HG03342 (cell line): ENCODE measurements at regions not wholly inside any gene's neighbourhood (a gene's known extent, or its start where the extent isn't known, plus 50 kb on each side); places are given as distances from the start of the nearest gene placed in this dataset.

Source experiments
- ATAC-seq: cut with Tn5 transposase; IDR thresholded peaks from one replicate; pipeline ENCODE4 v1.9.1; 2021; ENCODE audit warnings: mild to moderate bottlenecking, moderate library complexity; ENCODE audit not compliant: unreplicated experiment

DNA sequence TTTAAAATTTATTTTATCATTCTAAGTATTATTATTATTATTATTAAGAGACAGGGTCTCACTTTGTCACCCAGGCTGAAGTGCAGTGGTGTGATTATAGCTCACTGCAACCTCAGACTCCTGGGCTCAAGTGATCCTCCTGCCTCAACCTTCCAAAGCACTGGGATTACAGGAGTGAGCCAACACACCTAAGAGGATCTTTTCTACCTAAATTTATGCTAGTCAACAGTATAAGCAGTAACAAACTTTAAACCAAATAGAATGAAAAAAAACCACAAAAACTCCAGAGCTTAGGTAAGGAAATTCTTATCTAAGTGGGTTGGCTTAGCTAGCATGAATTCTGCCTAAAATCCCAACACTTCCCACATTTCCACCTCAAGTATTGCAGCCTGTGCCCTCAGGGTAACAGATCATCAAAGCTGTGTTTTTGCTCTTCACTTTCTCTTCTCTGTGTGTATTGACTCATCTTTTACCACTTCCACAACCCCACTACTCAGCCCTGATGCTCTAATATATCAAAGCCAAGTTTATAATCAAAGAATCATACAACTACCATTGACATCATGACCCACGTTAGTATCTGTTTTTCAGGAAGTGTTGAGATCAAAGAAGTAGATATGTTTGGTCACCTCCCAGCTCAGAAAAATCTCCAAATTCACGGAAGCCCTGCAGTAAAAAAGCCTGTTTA is 93.7 kb upstream of the SPON1 start:
- no peak for ATAC-seq

DNA sequence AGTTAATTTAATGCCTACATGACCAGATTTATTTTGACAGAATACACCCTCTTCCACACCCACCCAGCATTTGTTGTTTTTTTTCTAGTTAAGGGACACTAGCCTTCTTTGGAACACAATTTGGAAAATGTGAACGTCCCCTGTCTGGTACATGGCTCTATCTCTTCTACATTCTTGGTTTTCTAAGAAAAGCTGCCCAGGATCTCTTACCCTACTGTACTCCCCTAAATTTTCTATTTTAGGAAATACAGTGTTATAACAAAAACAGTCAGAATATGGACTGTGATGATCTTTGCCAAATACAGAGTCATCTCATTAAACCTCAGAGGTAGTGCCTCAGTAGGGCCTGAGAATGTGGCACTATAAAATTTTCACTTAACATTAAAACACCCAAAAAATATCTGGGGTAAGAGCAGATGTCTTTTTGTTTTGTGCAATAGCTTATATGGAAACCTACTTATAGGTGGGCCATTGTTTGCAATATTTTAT is 93.1 kb upstream of the SPON1 start:
- ATAC-seq = no peak

- ATAC-seq = no peak
These were observed 87.9 kb upstream of the SPON1 start for GRCh38 chr11:13874597-13874996.

DNA sequence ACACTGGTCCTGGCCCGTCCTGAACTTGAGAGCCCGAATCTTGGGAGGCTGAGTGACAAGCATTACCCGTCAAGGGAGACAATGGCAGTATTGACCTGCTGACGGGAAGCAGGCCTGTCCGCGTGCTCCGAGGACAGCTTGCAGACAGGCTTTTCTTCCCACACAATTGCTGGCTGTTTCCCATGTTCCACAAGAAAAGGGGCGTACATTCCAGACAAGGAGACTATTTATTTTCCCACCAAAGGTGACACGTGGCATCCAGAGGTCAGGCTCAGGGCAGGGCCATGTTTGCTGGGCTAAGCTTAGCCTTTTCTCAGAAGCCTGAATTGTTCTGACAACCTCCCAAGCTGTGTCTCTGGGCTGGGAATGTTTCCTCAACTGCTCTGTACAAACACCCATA is 86.9 kb upstream of the SPON1 start:
- no peak for ATAC-seq

- no peak for ATAC-seq
These were observed 86.1 kb upstream of the SPON1 start for GRCh38 chr11:13876423-13876822.

DNA sequence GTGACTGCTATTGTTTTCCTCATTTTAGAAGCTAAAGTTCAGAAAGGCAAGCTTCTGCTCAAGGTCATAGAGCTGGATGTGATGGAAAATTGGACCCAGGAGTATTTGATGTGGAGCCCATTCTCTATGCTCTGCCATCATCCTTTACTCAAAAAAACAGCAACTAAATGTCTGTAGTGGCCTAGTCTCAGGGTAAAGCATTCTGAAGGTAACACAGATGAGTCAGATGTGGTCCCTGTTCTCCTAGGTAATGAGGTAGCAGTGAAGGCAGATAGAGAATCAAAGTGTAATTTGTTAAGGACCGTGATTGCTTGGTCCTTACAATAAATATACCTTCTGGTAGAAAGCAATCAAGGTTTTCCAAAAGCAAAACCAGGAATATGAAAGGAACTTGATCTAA is 84.4 kb upstream of the SPON1 start:
- no peak for ATAC-seq

DNA sequence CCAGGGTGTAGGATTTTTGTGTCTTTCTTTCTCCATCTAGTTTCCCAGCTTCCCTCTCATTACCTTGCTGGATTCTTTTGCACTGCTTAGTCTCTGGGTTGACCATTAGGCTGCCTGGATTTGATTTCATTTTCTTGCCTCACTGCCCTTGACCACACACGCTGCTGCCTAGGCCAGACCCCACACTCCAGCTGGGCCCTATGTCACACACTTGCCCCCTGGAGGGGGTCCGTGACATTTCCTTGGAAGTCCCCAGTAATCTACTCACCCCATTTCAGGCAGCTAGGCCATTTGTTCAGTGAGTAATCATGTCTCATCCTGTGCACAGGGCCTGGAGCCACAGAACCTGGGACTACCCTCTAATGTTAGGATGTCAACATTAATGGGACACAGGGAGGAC is 81.9 kb upstream of the SPON1 start:
- ATAC-seq = no peak

DNA sequence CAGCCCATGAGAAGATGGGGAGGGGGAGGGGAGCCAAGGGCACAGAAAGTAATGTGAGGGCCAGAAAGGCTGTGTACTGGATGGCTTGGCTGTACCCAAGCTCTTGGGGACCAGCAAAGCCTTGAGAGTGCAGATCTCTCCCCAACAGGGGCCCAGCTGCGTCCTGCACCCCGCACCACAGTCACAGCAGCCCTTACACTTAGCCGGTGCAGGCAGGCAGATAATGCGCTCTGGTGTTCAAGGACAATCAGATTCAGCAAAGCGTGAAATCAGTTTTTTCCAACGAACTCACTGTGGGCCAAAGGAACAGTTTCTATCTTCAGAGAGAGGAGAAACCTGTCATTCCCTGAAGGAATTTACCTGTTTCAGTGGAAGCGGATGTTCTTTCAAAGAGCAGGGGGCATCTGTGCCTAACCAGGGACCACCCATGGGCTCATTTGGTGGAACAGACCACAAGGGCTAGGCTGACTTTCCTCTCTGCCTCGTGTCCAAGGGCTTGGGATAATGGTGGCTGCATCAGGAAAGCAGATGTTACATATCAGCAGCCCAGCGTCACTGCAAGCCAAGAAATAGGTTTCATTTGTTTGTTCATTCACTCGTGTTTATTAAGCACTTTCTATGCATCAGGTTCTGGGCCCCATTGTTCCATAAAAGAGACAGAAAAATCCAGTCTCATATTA is 81.2 kb upstream of the SPON1 start:
- ATAC-seq = no peak

DNA sequence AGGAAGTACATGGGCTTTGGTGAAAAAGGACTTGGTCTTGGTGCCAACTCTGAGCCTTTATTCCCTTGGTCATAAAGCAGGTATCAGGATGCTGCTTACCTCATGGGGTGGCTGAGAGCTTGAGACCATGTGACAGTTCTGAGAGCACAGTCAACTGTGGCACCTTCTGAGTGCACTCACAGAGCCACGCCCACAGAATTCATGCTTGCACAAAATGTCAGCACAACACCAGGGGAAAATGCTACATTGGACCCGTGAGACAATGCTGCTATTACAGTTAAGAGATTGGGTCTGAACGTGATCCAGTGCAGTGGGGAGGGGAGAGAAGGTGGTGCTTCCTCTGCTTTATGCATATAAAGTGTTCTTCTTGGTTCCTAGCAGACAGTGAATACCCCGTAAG is 79.5 kb upstream of the SPON1 start:
- ATAC-seq = peak; percentile 78

GRCh38 chr11:13883589-13883988 is 78.9 kb upstream of the SPON1 start:
- no peak for ATAC-seq

- ATAC-seq = no peak
These were observed 78.2 kb upstream of the SPON1 start for GRCh38 chr11:13884158-13884799.

GRCh38 chr11:13885083-13885482 is 77.4 kb upstream of the SPON1 start:
- ATAC-seq = no peak

- ATAC-seq = no peak
These were observed 72.8 kb upstream of the SPON1 start for GRCh38 chr11:13889552-13890249.

DNA sequence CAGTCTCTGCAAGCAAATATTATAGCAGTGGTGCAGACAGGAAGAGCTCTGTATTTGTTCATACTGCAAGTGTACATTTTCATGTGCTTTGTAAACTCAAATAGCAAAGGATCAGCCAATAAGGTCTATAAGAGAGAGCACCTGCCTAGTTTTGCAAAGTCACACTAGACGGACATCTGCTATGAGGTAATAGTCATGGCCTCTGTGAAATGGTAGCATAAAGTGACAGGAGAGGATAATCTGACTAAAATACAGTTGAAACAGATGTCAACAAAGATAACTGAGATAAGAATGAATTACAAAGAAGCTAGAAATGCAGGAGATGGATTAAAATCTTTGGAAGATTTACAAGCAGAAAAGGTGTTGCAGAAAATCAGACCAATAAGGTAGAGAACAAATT is 70.6 kb upstream of the SPON1 start:
- no peak for ATAC-seq

GRCh38 chr11:13896175-13896980 is 66.1 kb upstream of the SPON1 start:
- no peak for ATAC-seq

GRCh38 chr11:13896981-13897353 is 65.6 kb upstream of the SPON1 start:
- ATAC-seq = no peak

GRCh38 chr11:13897646-13898276 is 64.8 kb upstream of the SPON1 start:
- ATAC-seq = no peak

DNA sequence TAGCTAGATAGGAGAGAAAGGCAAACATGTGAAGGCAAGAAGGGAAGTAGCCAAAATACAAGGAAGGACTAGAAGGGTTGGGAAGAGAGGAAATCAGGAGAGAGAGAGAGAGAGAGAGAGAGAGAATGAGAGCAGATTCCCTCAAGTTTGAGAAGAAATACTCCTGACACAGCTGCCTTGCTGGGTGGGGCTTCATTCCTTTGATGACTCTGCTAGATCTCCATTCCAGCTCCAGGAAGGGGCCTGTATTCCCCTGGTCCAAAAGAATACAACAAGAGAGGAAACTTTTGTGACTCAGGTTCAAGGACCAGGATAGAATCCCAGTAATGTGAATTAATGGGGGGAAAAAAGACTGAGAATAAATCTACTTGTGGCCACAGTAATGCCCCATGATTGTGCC is 62.9 kb upstream of the SPON1 start:
- no peak for ATAC-seq

- no peak for ATAC-seq
These were observed 60.0 kb upstream of the SPON1 start for GRCh38 chr11:13902523-13902922.

DNA sequence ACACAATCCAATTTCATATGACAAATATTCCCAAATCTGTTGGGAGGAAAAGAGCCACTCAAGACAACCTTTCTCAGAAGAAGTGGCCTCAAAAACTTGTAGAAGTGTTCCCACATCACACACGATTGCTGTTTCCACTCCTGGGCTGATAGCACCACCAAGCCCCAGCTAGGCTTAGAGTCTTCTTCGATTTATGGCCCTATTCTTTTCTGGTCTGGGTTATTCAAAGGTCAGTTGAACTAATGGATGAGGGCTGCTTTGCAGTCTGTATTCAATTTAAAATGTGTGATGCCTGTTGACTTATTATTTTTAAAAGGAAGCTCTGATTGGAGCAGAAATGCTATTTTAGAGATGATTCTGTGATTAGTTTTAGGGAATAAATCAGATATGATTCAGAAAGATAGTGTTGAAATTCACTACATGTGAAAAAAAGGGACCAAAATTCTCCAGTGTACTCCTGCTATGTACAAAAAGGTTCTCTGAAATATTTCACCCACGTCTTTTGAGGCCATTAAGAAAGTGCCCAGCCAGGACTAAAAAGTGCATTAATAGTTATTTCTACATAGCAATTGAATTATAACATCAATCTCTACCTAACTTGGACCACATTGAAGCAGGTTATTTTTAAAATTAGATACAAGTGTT is 57.3 kb upstream of the SPON1 start:
- ATAC-seq = no peak
